ENCODE measurements at regions not wholly inside any gene's neighbourhood (a gene's known extent, or its start where the extent isn't known, plus 50 kb on each side); places are given as distances from the start of the nearest gene placed in this dataset.

- no peak for TF ChIP-seq CTCF (IDR thresholded peaks at IDR 0.05)
- intact Hi-C loops (cut with DNase I, micrococcal nuclease), result no loop called here
- no peaks in the 10 kb centered on the region for H3K9me3 ChIP-seq
- DNase-seq (no peak), ATAC-seq (no peak)
- no peaks in the 10 kb centered on the region for H3K36me3 ChIP-seq (ENCODE audit: low read depth)
- H3K4me1 ChIP-seq (ENCODE audit: low read depth), result no peaks in the 10 kb centered on the region
- no peak overlapping the region for H3K4me3 ChIP-seq
These were observed 96.3 kb upstream of the AFDN start for GRCh38 chr6:167730441-167730840.

DNA sequence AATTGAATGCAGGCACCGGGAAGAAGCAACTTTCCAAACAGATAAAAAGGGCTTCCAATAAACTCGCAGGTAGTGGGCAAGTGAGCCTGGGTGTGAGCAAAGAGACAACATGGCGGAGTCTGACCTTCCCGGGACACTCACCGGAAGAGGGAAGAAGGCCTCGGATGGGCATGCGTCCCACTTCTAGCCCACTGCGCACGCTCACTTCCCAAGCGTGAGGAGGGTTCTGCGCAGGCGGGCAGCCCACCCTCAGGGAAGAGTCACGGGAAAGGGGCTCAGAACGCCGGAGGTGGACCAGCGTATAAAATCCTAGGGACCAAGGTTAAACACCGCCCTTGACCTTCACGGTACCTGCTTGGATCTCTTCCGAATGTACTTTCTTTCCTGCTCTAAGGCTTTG, 95.5 kb upstream of the AFDN start:
- Histone ChIP-seq H3K4me1 (ENCODE audit: low read depth) (no peaks in the 10 kb centered on the region), H3K9me3 (no peaks in the 10 kb centered on the region), H3K36me3 (ENCODE audit: low read depth) (no peaks in the 10 kb centered on the region), H3K4me3 (no peak overlapping the region)
- TF ChIP-seq CTCF (IDR thresholded peaks at IDR 0.05), result no peak
- DNase-seq, result no peak
- ATAC-seq, result no peak
- intact Hi-C loops (cut with DNase I, micrococcal nuclease), result no loop called here

DNA sequence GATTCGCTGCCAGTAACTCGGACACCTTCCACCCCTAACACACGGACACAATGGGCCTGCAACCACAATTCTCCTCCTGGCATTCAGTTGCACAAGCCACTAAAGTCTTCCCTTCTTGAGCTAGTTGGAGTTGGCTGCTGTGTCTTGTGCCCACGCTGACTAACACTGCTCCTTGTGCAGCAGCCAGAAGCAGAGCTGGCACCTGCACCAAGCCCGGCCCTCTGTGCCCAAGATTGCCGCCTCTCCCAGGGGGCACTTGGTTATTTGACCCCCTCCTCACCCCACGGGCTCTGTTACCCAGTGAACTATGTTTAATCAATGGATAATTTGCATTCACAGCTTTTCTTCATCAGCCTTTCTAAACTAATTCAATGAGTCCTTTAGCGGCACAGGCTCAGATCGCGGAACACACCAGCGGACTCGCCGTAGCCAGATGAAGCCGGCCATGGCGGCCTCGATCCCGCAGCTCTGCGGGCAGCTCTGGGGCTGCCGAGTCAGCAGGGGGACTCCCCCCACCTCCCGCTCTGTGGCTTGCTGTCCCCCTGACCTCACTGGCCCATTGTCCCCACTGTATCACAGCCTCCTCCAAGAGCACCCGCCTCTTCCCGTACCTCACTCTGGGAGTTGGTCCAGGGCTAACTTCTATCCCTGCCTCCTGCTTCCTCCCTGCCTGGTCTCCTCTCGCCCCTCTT, 94.8 kb upstream of the AFDN start:
- H3K36me3 ChIP-seq (ENCODE audit: low read depth), result no peaks in the 10 kb centered on the region
- no peak overlapping the region for H3K4me3 ChIP-seq
- TF ChIP-seq CTCF (IDR thresholded peaks at IDR 0.05), result no peak
- DNase-seq, result no peak
- H3K9me3 ChIP-seq, result no peaks in the 10 kb centered on the region
- no peaks in the 10 kb centered on the region for H3K4me1 ChIP-seq (ENCODE audit: low read depth)
- intact Hi-C loops (cut with DNase I, micrococcal nuclease), result no loop called here
- ATAC-seq, result no peak

GRCh38 chr6:167733740-167734661, 92.7 kb upstream of the AFDN start:
- Histone ChIP-seq H3K4me3 (no peak overlapping the region), H3K4me1 (ENCODE audit: low read depth) (no peaks in the 10 kb centered on the region), H3K9me3 (no peaks in the 10 kb centered on the region), H3K36me3 (ENCODE audit: low read depth) (no peaks in the 10 kb centered on the region)
- no peak for TF ChIP-seq CTCF (IDR thresholded peaks at IDR 0.05)
- DNase-seq, result no peak
- intact Hi-C loops (cut with DNase I, micrococcal nuclease), result no loop called here
- ATAC-seq, result peak; percentile 38

DNA sequence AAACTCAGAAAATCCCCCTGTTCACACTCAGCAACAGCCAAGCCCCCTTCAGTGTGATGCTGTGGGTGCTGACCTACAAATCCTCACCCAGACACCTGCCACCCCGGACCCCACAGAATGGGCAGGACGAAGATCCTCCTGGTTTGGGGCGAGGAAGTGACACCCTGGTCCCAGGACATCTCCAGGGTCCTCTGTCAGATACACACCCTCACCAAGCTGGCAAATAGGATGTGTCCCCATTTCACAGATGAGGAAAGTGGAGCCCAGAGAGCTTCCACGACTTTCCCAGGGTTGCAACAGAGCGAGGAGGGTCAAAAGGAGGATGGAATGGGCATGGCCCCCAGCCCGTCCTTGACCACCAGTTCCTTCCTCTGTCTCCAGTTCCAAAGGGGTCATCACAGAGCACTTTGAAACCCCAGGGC, 92.0 kb upstream of the AFDN start:
- Histone ChIP-seq H3K9me3 (no peaks in the 10 kb centered on the region), H3K36me3 (ENCODE audit: low read depth) (no peaks in the 10 kb centered on the region), H3K4me3 (no peak overlapping the region), H3K4me1 (ENCODE audit: low read depth) (no peaks in the 10 kb centered on the region)
- intact Hi-C loops (cut with DNase I, micrococcal nuclease), result no loop called here
- ATAC-seq, result no peak
- no peak for DNase-seq
- TF ChIP-seq CTCF (IDR thresholded peaks at IDR 0.05), result no peak
